EH (cell line): ENCODE measurements at regions not wholly inside any gene's neighbourhood (a gene's known extent, or its start where the extent isn't known, plus 50 kb on each side); places are given as distances from the start of the nearest gene placed in this dataset.
A peak's percentile ranks its signal among the peaks of the same experiment; 100 is the strongest.

Experiments used
- DNase-seq: peaks from one replicate; pipeline ENCODE4 v3.0.0-alpha.2; 2015; ENCODE audit warnings: low read depth

GRCh38 chr2:215685238-215685990, 249.5 kb upstream of the FN1 start:
- DNase-seq, result peak; percentile 61

- DNase-seq, result peak; percentile 91
Observed at GRCh38 chr2:215684448-215685237, 248.8 kb upstream of the FN1 start.

GRCh38 chr2:215683295-215683694, 247.4 kb upstream of the FN1 start:
- no peak for DNase-seq

- DNase-seq, result no peak
Observed at GRCh38 chr2:215681799-215682596, 246.1 kb upstream of the FN1 start.

GRCh38 chr2:215680605-215681598, 245.0 kb upstream of the FN1 start:
- DNase-seq, result peak; percentile 83

- no peak for DNase-seq
Observed at GRCh38 chr2:215678094-215678493, 242.2 kb upstream of the FN1 start.

GRCh38 chr2:215677481-215677880, 241.6 kb upstream of the FN1 start:
- DNase-seq, result no peak

- DNase-seq, result no peak
Observed at GRCh38 chr2:215672406-215672805, 236.5 kb upstream of the FN1 start.

GRCh38 chr2:215671691-215672090, 235.8 kb upstream of the FN1 start:
- no peak for DNase-seq

- no peak for DNase-seq
Observed at GRCh38 chr2:215671244-215671643, 235.4 kb upstream of the FN1 start.

- no peak for DNase-seq
Observed at GRCh38 chr2:215670396-215670795, 234.5 kb upstream of the FN1 start.

- DNase-seq, result no peak
Observed at GRCh38 chr2:215668378-215668775, 232.5 kb upstream of the FN1 start.

- DNase-seq, result no peak
Observed at GRCh38 chr2:215667585-215668377, 231.9 kb upstream of the FN1 start.

- DNase-seq, result peak; percentile 96
Observed at GRCh38 chr2:215664847-215665525, 229.1 kb upstream of the FN1 start.

GRCh38 chr2:215662715-215663114, 226.8 kb upstream of the FN1 start:
- no peak for DNase-seq

GRCh38 chr2:215660687-215661086, 224.8 kb upstream of the FN1 start:
- DNase-seq, result peak; percentile 82

- DNase-seq, result no peak
Observed at GRCh38 chr2:215659650-215660049, 223.8 kb upstream of the FN1 start.

GRCh38 chr2:215658635-215659305, 222.9 kb upstream of the FN1 start:
- DNase-seq, result no peak

GRCh38 chr2:215657844-215658243, 222.0 kb upstream of the FN1 start:
- peak; percentile 98 for DNase-seq
